HG02970 (cell line): ENCODE measurements at regions not wholly inside any gene's neighbourhood (a gene's known extent, or its start where the extent isn't known, plus 50 kb on each side); places are given as distances from the start of the nearest gene placed in this dataset.

Experiments
- ATAC-seq: cut with Tn5 transposase; IDR thresholded peaks from one replicate; pipeline ENCODE4 v1.9.1; 2021; ENCODE audit warnings: mild to moderate bottlenecking, moderate library complexity, moderate number of reproducible peaks; ENCODE audit not compliant: unreplicated experiment, low FRiP score

- no peak for ATAC-seq
These were observed 1120.5 kb downstream of the BRD1 start for GRCh38 chr22:48706934-48707762.

- ATAC-seq: no peak
These were observed 1121.6 kb downstream of the BRD1 start for GRCh38 chr22:48705917-48706605.

- ATAC-seq: no peak
These were observed 1122.3 kb downstream of the BRD1 start for GRCh38 chr22:48705159-48705916.

GRCh38 chr22:48704335-48704734 is 1123.3 kb downstream of the BRD1 start:
- no peak for ATAC-seq

- ATAC-seq: no peak
These were observed 1124.3 kb downstream of the BRD1 start for GRCh38 chr22:48703265-48703941.

GRCh38 chr22:48702573-48703264 is 1125.0 kb downstream of the BRD1 start:
- no peak for ATAC-seq

GRCh38 chr22:48701296-48702030 is 1126.2 kb downstream of the BRD1 start:
- no peak for ATAC-seq

- no peak for ATAC-seq
These were observed 1126.9 kb downstream of the BRD1 start for GRCh38 chr22:48700566-48701295.

GRCh38 chr22:48700180-48700565 is 1127.5 kb downstream of the BRD1 start:
- ATAC-seq: no peak

- no peak for ATAC-seq
These were observed 1128.2 kb downstream of the BRD1 start for GRCh38 chr22:48699511-48699910.

GRCh38 chr22:48698618-48699017 is 1129.1 kb downstream of the BRD1 start:
- no peak for ATAC-seq

GRCh38 chr22:48697694-48698276 is 1129.9 kb downstream of the BRD1 start:
- no peak for ATAC-seq

GRCh38 chr22:48697223-48697622 is 1130.5 kb downstream of the BRD1 start:
- no peak for ATAC-seq

- ATAC-seq: no peak
These were observed 1131.3 kb downstream of the BRD1 start for GRCh38 chr22:48696371-48696770.

GRCh38 chr22:48695731-48696305 is 1131.9 kb downstream of the BRD1 start:
- no peak for ATAC-seq

- ATAC-seq: no peak
These were observed 1132.4 kb downstream of the BRD1 start for GRCh38 chr22:48695251-48695650.

GRCh38 chr22:48694296-48694883 is 1133.3 kb downstream of the BRD1 start:
- ATAC-seq: no peak
